Renal cortex interstitium (tissue), 11 donors: ENCODE measurements at regions not wholly inside any gene's neighbourhood (a gene's known extent, or its start where the extent isn't known, plus 50 kb on each side); places are given as distances from the start of the nearest gene placed in this dataset.

ENCODE experiments used
- DNase-seq, 11 donors: peaks; one replicate each; pipeline ENCODE4 v3.0.0-alpha.2; 2013; ENCODE audit warnings: low read depth in 9 of 11, low spot score in 4 of 11; ENCODE audit errors: extremely low read depth in 1 of 11

GRCh38 chr13:79782541-79783205 lies 301.7 kb downstream of the NDFIP2 start:
- DNase-seq = peak; percentile 48 to 91 (median 80)

- no peak for DNase-seq
These were observed 301.0 kb downstream of the NDFIP2 start for GRCh38 chr13:79781829-79782540.

- no peak for DNase-seq
These were observed 299.3 kb downstream of the NDFIP2 start for GRCh38 chr13:79780240-79780639.

GRCh38 chr13:79779761-79780160 lies 298.8 kb downstream of the NDFIP2 start:
- DNase-seq = no peak

- no peak for DNase-seq
These were observed 297.9 kb downstream of the NDFIP2 start for GRCh38 chr13:79778741-79779460.

- DNase-seq = no peak
These were observed 296.5 kb downstream of the NDFIP2 start for GRCh38 chr13:79777504-79777903.

GRCh38 chr13:79776531-79777295 lies 295.8 kb downstream of the NDFIP2 start:
- no peak for DNase-seq

- peak in 10 of 11 donors; percentile 41 to 73 (median 58) for DNase-seq
These were observed 294.9 kb downstream of the NDFIP2 start for GRCh38 chr13:79775830-79776229.

GRCh38 chr13:79772811-79773210 lies 291.9 kb downstream of the NDFIP2 start:
- no peak for DNase-seq

GRCh38 chr13:79771493-79771892 lies 290.5 kb downstream of the NDFIP2 start:
- no peak for DNase-seq

- DNase-seq = no peak
These were observed 289.1 kb downstream of the NDFIP2 start for GRCh38 chr13:79770056-79770455.

GRCh38 chr13:79767126-79767525 lies 286.2 kb downstream of the NDFIP2 start:
- DNase-seq = no peak

GRCh38 chr13:79765331-79765730 lies 284.4 kb downstream of the NDFIP2 start:
- no peak for DNase-seq

GRCh38 chr13:79749984-79750551 lies 269.1 kb downstream of the NDFIP2 start:
- peak in 8 of 11 donors; percentile 35 to 70 (median 52) for DNase-seq

- DNase-seq = peak in 1 of 11 donors; percentile 43
These were observed 268.6 kb downstream of the NDFIP2 start for GRCh38 chr13:79749566-79749965.

- DNase-seq = no peak
These were observed 264.1 kb downstream of the NDFIP2 start for GRCh38 chr13:79745081-79745480.

GRCh38 chr13:79742923-79743322 lies 262.0 kb downstream of the NDFIP2 start:
- DNase-seq = no peak

- peak in 5 of 11 donors; percentile 42 to 67 (median 49) for DNase-seq
These were observed 260.0 kb downstream of the NDFIP2 start for GRCh38 chr13:79740991-79741390.

GRCh38 chr13:79736356-79736755 lies 255.4 kb downstream of the NDFIP2 start:
- no peak for DNase-seq
